GM23338 (cell line): ENCODE measurements at regions not wholly inside any gene's neighbourhood (a gene's known extent, or its start where the extent isn't known, plus 50 kb on each side); places are given as distances from the start of the nearest gene placed in this dataset.

Source experiments
- EZH2 ChIP-seq: fragments of 200-600 bp; sonication (generic); IDR thresholded peaks from one replicate; pipeline ENCODE4 v1.8.0; 2017; ENCODE audit warnings: antibody characterized with exemption, mild to moderate bottlenecking, low read depth; ENCODE audit not compliant: unreplicated experiment
- JUNB ChIP-seq: IDR thresholded peaks from one replicate; pipeline ENCODE4 v1.6.1; 2016; ENCODE audit warnings: antibody characterized with exemption; ENCODE audit not compliant: unreplicated experiment
- POLR2AphosphoS5 ChIP-seq: IDR thresholded peaks from 2 replicates; pipeline ENCODE4 v1.6.1; 2016; ENCODE audit warnings: antibody characterized with exemption, low read depth
- TF ChIP-seq, protein P1 (sequence below), 2 experiments: fragments of 200-600 bp in 1 of 2; sonication (generic) in 1 of 2; conservative IDR thresholded peaks; 2 replicates each; pipeline versions ENCODE4 v1.5.1 to v1.6.1; 2016 to 2017; ENCODE audit warnings: antibody characterized with exemption in 2 of 2, low read depth in 2 of 2, mild to moderate bottlenecking in 2 of 2, moderate library complexity in 1 of 2
- TF ChIP-seq, protein P2 (sequence below): IDR thresholded peaks from one replicate; pipeline ENCODE4 v1.6.1; 2018; ENCODE audit warnings: antibody characterized with exemption; ENCODE audit not compliant: unreplicated experiment

DNA sequence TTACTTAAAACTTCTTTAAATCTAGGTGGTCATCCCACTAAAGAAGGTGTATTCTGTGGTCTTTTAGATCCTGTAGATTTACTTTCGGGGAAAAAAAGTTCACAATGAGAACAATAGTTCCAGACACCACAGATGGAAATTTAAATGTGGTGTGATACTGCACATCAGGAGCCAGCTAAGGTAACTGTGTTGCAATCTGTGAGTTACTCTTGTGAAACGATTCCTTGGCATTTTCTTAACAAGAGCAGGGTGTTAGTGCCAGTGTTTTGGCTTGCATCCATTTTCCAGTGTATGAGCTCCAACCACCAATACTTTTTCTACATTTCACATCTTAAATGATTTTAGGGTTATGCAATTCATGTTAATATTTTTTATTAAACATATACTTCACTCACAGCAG lies 674.5 kb downstream of the CETN3 start:
- TF ChIP-seq, protein P1, sequence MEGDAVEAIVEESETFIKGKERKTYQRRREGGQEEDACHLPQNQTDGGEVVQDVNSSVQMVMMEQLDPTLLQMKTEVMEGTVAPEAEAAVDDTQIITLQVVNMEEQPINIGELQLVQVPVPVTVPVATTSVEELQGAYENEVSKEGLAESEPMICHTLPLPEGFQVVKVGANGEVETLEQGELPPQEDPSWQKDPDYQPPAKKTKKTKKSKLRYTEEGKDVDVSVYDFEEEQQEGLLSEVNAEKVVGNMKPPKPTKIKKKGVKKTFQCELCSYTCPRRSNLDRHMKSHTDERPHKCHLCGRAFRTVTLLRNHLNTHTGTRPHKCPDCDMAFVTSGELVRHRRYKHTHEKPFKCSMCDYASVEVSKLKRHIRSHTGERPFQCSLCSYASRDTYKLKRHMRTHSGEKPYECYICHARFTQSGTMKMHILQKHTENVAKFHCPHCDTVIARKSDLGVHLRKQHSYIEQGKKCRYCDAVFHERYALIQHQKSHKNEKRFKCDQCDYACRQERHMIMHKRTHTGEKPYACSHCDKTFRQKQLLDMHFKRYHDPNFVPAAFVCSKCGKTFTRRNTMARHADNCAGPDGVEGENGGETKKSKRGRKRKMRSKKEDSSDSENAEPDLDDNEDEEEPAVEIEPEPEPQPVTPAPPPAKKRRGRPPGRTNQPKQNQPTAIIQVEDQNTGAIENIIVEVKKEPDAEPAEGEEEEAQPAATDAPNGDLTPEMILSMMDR (conservative IDR thresholded peaks at IDR 0.05; ENCODE audit: low read depth in 2 of 2): no peak
- TF ChIP-seq POLR2AphosphoS5: no peak
- no peak for TF ChIP-seq JUNB
- TF ChIP-seq, protein P2, sequence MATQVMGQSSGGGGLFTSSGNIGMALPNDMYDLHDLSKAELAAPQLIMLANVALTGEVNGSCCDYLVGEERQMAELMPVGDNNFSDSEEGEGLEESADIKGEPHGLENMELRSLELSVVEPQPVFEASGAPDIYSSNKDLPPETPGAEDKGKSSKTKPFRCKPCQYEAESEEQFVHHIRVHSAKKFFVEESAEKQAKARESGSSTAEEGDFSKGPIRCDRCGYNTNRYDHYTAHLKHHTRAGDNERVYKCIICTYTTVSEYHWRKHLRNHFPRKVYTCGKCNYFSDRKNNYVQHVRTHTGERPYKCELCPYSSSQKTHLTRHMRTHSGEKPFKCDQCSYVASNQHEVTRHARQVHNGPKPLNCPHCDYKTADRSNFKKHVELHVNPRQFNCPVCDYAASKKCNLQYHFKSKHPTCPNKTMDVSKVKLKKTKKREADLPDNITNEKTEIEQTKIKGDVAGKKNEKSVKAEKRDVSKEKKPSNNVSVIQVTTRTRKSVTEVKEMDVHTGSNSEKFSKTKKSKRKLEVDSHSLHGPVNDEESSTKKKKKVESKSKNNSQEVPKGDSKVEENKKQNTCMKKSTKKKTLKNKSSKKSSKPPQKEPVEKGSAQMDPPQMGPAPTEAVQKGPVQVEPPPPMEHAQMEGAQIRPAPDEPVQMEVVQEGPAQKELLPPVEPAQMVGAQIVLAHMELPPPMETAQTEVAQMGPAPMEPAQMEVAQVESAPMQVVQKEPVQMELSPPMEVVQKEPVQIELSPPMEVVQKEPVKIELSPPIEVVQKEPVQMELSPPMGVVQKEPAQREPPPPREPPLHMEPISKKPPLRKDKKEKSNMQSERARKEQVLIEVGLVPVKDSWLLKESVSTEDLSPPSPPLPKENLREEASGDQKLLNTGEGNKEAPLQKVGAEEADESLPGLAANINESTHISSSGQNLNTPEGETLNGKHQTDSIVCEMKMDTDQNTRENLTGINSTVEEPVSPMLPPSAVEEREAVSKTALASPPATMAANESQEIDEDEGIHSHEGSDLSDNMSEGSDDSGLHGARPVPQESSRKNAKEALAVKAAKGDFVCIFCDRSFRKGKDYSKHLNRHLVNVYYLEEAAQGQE: no peak
- TF ChIP-seq EZH2: no peak
